ENCODE measurements at regions not wholly inside any gene's neighbourhood (a gene's known extent, or its start where the extent isn't known, plus 50 kb on each side); places are given as distances from the start of the nearest gene placed in this dataset.

- TF ChIP-seq EZH2 (IDR thresholded peaks at IDR 0.05; ENCODE audit: borderline replicate concordance, low read depth, low read length, poor library complexity, severe bottlenecking) = no peak
- TF ChIP-seq CTCF (conservative IDR thresholded peaks at IDR 0.05; ENCODE audit: low read depth, low read length) = no peak
- no peak overlapping the region for H3K4me3 ChIP-seq (ENCODE audit: low read depth, low read length, poor library complexity, severe bottlenecking)
- POLR2A ChIA-PET (ENCODE audit: low non-redundant PET) = no interaction called here
- H3K27ac ChIP-seq (ENCODE audit: low read depth, low read length, poor library complexity, severe bottlenecking) = no peak overlapping the region
- H3K9me3 ChIP-seq (ENCODE audit: low read depth, low read length, poor library complexity, severe bottlenecking) = no peaks in the 10 kb centered on the region
- no peak for DNase-seq (ENCODE audit: low spot score)
- CTCF ChIA-PET = no interaction called here
- H3K27me3 ChIP-seq (replicated peaks; ENCODE audit: insufficient read depth, low read depth, low read length, poor library complexity) = no peaks in the 10 kb centered on the region
- no peaks in the 10 kb centered on the region for H3K4me1 ChIP-seq (ENCODE audit: insufficient read depth, low read length, poor library complexity, severe bottlenecking)
- intact Hi-C loops (cut with micrococcal nuclease; ENCODE audit: unreplicated experiment) = no loop called here
- no TSS peak for BruUV-seq (replicated peaks)
- H3K36me3 ChIP-seq (ENCODE audit: insufficient read depth, low read length, poor library complexity, severe bottlenecking) = no peaks in the 10 kb centered on the region
Measured at GRCh38 chr2:65528241-65528574, 95.8 kb upstream of the SPRED2 start.

GRCh38 chr2:65527451-65528240 lies 95.2 kb upstream of the SPRED2 start:
- BruUV-seq (replicated peaks) = no TSS peak
- H3K4me1 ChIP-seq (ENCODE audit: insufficient read depth, low read length, poor library complexity, severe bottlenecking) = no peaks in the 10 kb centered on the region
- no peaks in the 10 kb centered on the region for H3K9me3 ChIP-seq (ENCODE audit: low read depth, low read length, poor library complexity, severe bottlenecking)
- intact Hi-C loops (cut with micrococcal nuclease; ENCODE audit: unreplicated experiment) = no loop called here
- ChIA-PET CTCF (no interaction called here), POLR2A (ENCODE audit: low non-redundant PET) (interaction anchor here (0.7 kb wide), 1 partner anchor 47 kb away, joined by 3 read pairs; no protein-coding TSS in a partner anchor)
- no peak for TF ChIP-seq EZH2 (IDR thresholded peaks at IDR 0.05; ENCODE audit: borderline replicate concordance, low read depth, low read length, poor library complexity, severe bottlenecking)
- no peak for TF ChIP-seq CTCF (conservative IDR thresholded peaks at IDR 0.05; ENCODE audit: low read depth, low read length)
- no peaks in the 10 kb centered on the region for H3K36me3 ChIP-seq (ENCODE audit: insufficient read depth, low read length, poor library complexity, severe bottlenecking)
- no peak overlapping the region for H3K4me3 ChIP-seq (ENCODE audit: low read depth, low read length, poor library complexity, severe bottlenecking)
- H3K27ac ChIP-seq (ENCODE audit: low read depth, low read length, poor library complexity, severe bottlenecking) = no peak overlapping the region
- no peak for DNase-seq (ENCODE audit: low spot score)
- no peaks in the 10 kb centered on the region for H3K27me3 ChIP-seq (replicated peaks; ENCODE audit: insufficient read depth, low read depth, low read length, poor library complexity)

DNA sequence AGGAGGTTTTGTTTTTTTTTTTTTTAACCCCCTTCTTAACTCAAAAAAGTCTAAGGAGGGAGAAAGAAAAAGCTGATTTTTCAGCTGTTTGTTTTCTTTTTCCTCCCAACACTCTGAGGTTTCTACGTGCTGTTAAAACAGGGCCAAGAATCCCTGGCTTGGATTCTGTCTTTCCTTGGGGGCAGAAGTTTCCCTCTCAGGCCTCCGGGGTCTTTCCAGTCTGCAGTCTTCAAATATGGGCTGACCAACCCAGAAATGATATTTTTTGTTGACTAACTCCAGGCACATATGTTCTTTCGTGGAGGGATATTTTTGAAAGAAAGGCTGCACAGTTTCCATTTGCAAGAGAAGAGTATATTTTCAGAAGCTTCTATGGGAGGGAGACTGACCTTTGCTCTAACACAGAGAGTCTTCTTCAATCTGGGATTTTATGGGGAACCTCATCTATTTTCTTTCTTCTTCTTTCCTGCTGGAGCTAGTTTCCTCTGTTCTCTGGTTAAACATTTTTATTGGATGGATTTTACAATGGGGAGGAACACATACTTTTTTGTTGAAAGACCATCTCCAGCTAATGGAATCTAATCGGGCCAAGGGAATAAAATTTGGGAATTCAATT lies 93.3 kb upstream of the SPRED2 start:
- intact Hi-C loops (cut with micrococcal nuclease; ENCODE audit: unreplicated experiment) = no loop called here
- Histone ChIP-seq H3K27ac (ENCODE audit: low read depth, low read length, poor library complexity, severe bottlenecking) (no peak overlapping the region), H3K4me3 (ENCODE audit: low read depth, low read length, poor library complexity, severe bottlenecking) (no peak overlapping the region), H3K27me3 (replicated peaks; ENCODE audit: insufficient read depth, low read depth, low read length, poor library complexity) (no peaks in the 10 kb centered on the region), H3K36me3 (ENCODE audit: insufficient read depth, low read length, poor library complexity, severe bottlenecking) (no peaks in the 10 kb centered on the region), H3K4me1 (ENCODE audit: insufficient read depth, low read length, poor library complexity, severe bottlenecking) (no peaks in the 10 kb centered on the region), H3K9me3 (ENCODE audit: low read depth, low read length, poor library complexity, severe bottlenecking) (no peaks in the 10 kb centered on the region)
- DNase-seq (ENCODE audit: low spot score) = no peak
- no peak for TF ChIP-seq CTCF (conservative IDR thresholded peaks at IDR 0.05; ENCODE audit: low read depth, low read length)
- TF ChIP-seq EZH2 (IDR thresholded peaks at IDR 0.05; ENCODE audit: borderline replicate concordance, low read depth, low read length, poor library complexity, severe bottlenecking) = no peak
- ChIA-PET POLR2A (ENCODE audit: low non-redundant PET) (no interaction called here), CTCF (no interaction called here)
- BruUV-seq (replicated peaks) = no TSS peak
